GM12872 (cell line): ENCODE measurements at regions not wholly inside any gene's neighbourhood (a gene's known extent, or its start where the extent isn't known, plus 50 kb on each side); places are given as distances from the start of the nearest gene placed in this dataset.

Source experiments
- CTCF ChIP-seq: IDR thresholded peaks from 3 replicates; pipeline ENCODE4 v1.5.1; 2011; ENCODE audit warnings: low read depth, mild to moderate bottlenecking, low read length, moderate library complexity; ENCODE audit not compliant: insufficient read depth

GRCh38 chr9:25537808-25538207 is 140.4 kb downstream of the TUSC1 start:
- no peak for TF ChIP-seq CTCF

GRCh38 chr9:25519286-25519685 is 159.0 kb downstream of the TUSC1 start:
- no peak for TF ChIP-seq CTCF

GRCh38 chr9:25517701-25518100 is 160.5 kb downstream of the TUSC1 start:
- TF ChIP-seq CTCF = no peak

- TF ChIP-seq CTCF = no peak
Measured at GRCh38 chr9:25513509-25514033, 164.7 kb downstream of the TUSC1 start.

GRCh38 chr9:25505644-25506043 is 172.6 kb downstream of the TUSC1 start:
- no peak for TF ChIP-seq CTCF

GRCh38 chr9:25481372-25481771 is 196.9 kb downstream of the TUSC1 start:
- TF ChIP-seq CTCF = no peak

- TF ChIP-seq CTCF = no peak
Measured at GRCh38 chr9:25480696-25481095, 197.5 kb downstream of the TUSC1 start.

GRCh38 chr9:25472681-25473080 is 205.6 kb downstream of the TUSC1 start:
- TF ChIP-seq CTCF = no peak
